AG04450 (cell line): ENCODE measurements at regions not wholly inside any gene's neighbourhood (a gene's known extent, or its start where the extent isn't known, plus 50 kb on each side); places are given as distances from the start of the nearest gene placed in this dataset.
"Not testable (repeated sequence)": the region's sequence is repeated elsewhere in the genome, so short reads cannot be mapped to it uniquely, and the experiment has no call there.

ENCODE experiments used
- CTCF ChIA-PET: fragments of 300-600, 350-600 bp; formaldehyde crosslinking; extraction: SDS; loops from one replicate; lab custom pipeline; 2022; ENCODE audit warnings: antibody characterized with exemption, inconsistent platforms; lab: Charles Lee
- POLR2A ChIA-PET: fragments of 350-600 bp; formaldehyde crosslinking; extraction: SDS; loops from one replicate; lab custom pipeline; 2021; ENCODE audit warnings: antibody characterized with exemption, inconsistent platforms; lab: Yijun Ruan, JAX
- DNase-seq: peaks from one replicate; pipeline ENCODE4 v3.0.0-alpha.2; 2011; ENCODE audit warnings: low read depth, low spot score
- H3K27ac ChIP-seq: one replicate; pipeline ENCODE4 v1.5.1; 2012; ENCODE audit warnings: low read depth, low read length, control low read depth
- H3K27me3 ChIP-seq: one replicate; pipeline ENCODE4 v1.6.0; 2012; ENCODE audit warnings: low read length; ENCODE audit not compliant: control insufficient read depth, insufficient read depth
- H3K4me3 ChIP-seq: 2 replicates; pipeline ENCODE4 v1.5.1; 2011; ENCODE audit warnings: mild to moderate bottlenecking, low read depth, low read length, control low read depth
- H3K9me3 ChIP-seq: 2 replicates; pipeline ENCODE4 v1.5.1; 2012; ENCODE audit warnings: low read length; ENCODE audit not compliant: control insufficient read depth, insufficient read depth
- TF ChIP-seq, protein P1 (sequence below): IDR thresholded peaks from 2 replicates; pipeline ENCODE4 v1.5.1; 2011; ENCODE audit warnings: low read depth, low read length, control low read depth, inconsistent platforms

DNA sequence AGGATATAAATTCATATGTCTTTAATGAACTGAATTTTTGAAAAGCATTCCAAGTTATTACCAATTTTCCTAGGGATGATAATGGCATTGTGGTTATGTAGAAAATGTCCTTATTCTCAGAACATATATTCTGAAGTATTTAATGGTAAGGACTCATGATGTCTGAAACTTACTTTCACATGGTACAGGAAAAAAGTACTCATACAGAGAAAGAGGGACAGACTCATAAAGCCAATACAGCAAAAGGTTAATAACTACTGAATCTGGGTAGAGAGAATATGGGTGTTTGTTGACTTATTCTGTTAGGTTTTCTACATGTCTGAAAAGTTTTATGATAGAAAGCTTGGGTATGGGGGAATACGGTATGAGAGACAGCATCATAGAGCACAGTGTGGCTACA, 84.3 kb upstream of the SERTAD2 start:
- Histone ChIP-seq H3K27ac (no peak overlapping the region), H3K4me3 (no peak overlapping the region), H3K9me3 (no peaks in the 10 kb centered on the region), H3K27me3 (no peaks in the 10 kb centered on the region)
- CTCF ChIA-PET = interaction anchor here (1.0 to 1.7 kb wide), 2 partner anchors 13 to 92 kb away, joined by 3 to 6 read pairs; no protein-coding TSS in a partner anchor
- TF ChIP-seq, protein P1, sequence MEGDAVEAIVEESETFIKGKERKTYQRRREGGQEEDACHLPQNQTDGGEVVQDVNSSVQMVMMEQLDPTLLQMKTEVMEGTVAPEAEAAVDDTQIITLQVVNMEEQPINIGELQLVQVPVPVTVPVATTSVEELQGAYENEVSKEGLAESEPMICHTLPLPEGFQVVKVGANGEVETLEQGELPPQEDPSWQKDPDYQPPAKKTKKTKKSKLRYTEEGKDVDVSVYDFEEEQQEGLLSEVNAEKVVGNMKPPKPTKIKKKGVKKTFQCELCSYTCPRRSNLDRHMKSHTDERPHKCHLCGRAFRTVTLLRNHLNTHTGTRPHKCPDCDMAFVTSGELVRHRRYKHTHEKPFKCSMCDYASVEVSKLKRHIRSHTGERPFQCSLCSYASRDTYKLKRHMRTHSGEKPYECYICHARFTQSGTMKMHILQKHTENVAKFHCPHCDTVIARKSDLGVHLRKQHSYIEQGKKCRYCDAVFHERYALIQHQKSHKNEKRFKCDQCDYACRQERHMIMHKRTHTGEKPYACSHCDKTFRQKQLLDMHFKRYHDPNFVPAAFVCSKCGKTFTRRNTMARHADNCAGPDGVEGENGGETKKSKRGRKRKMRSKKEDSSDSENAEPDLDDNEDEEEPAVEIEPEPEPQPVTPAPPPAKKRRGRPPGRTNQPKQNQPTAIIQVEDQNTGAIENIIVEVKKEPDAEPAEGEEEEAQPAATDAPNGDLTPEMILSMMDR = no peak
- POLR2A ChIA-PET = interaction anchor here (0.6 to 1.0 kb wide), 2 partner anchors 12 to 85 kb away, joined by 3 to 4 read pairs; partner anchors contain the start of gene SERTAD2
- no peak for DNase-seq

DNA sequence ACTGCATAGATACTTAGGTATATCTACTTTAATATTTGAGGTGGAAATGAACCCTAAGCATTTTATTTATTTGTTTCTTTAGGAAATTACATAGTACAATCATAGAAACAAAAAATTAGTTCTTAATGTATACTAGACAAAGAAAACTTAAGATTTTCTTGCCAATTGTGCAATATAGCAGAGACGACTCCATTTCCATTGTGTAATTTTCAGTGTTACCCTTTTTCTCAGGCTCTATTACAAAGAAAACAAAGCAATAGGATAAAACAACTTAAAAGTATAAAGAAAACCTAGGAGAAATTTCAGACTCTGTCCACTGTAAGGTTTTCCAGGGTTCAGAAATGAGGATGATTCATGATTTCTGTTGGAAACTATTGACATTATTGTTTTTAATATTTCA, 89.0 kb upstream of the SERTAD2 start:
- Histone ChIP-seq H3K27me3 (no peaks in the 10 kb centered on the region), H3K27ac (no peak overlapping the region), H3K9me3 (no peaks in the 10 kb centered on the region), H3K4me3 (no peak overlapping the region)
- CTCF ChIA-PET = interaction anchor here (1.0 to 1.5 kb wide), 2 partner anchors 92 to 97 kb away, joined by 3 read pairs; no protein-coding TSS in a partner anchor
- DNase-seq = no peak
- POLR2A ChIA-PET = no interaction called here
- TF ChIP-seq, protein P1 = no peak

GRCh38 chr2:64743739-64744330, 90.1 kb upstream of the SERTAD2 start:
- no peak overlapping the region for H3K4me3 ChIP-seq
- no peaks in the 10 kb centered on the region for H3K9me3 ChIP-seq
- no peak overlapping the region for H3K27ac ChIP-seq
- ChIA-PET CTCF (interaction anchor here (1.2 kb wide), 1 partner anchor 97 kb away, joined by 5 read pairs; no protein-coding TSS in a partner anchor), POLR2A (no interaction called here)
- TF ChIP-seq, protein P1 = no peak
- H3K27me3 ChIP-seq = no peaks in the 10 kb centered on the region
- no peak for DNase-seq

DNA sequence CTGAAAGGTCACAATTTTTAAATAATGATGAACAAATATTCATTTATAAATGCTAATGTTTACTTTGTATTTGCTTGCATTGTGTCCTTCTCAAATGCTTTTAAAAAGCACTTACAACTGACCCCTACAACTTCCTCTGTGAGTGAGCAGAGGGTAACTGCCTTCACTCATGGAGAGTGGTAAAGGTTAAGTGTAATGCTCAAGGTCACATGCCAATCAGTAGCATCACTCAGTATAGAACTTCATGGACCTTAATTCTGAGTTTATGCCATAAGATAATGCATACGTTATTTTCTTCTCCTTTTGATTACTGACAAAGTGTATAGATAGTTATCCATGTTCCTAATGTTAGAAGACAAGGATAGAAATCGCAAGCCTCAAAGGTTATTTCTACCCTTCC, 91.8 kb upstream of the SERTAD2 start:
- TF ChIP-seq, protein P1 = no peak
- no peaks in the 10 kb centered on the region for H3K9me3 ChIP-seq
- POLR2A ChIA-PET = no interaction called here
- no peaks in the 10 kb centered on the region for H3K27me3 ChIP-seq
- DNase-seq = no peak
- CTCF ChIA-PET = no interaction called here
- no peak overlapping the region for H3K4me3 ChIP-seq
- H3K27ac ChIP-seq = no peak overlapping the region

DNA sequence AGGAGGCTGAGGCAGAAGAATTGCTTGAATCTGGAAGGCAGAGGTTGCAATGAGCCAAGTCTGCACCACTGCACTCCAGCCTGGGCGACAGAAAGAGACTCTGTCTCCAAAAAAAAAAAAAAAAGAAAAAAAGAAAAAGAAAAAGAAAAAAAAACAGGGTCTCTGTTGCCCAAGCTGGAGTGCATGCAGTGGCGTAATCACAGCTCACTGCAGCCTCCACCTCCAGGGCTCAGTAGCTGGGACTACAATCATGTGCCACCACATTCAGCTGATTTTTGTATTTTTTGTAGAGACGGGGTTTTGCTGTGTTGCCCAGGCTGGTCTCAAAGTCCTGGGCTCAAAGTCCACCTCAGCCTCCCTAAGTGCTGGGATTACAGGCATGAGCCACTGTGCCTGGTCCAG, 94.0 kb upstream of the SERTAD2 start:
- not testable (repeated sequence) for DNase-seq

More for the DNA sequence above, 94.0 kb upstream of the SERTAD2 start:
- H3K9me3 ChIP-seq, H3K27ac ChIP-seq, H3K4me3 ChIP-seq, POLR2A ChIA-PET, H3K27me3 ChIP-seq: not testable (repeated sequence)
- CTCF ChIA-PET = interaction anchor here (0.7 to 1.6 kb wide), 4 partner anchors 82 to 136 kb away, joined by 4 to 16 read pairs (median 6); no protein-coding TSS in a partner anchor
